NT2/D1 (cell line): ENCODE measurements at regions not wholly inside any gene's neighbourhood (a gene's known extent, or its start where the extent isn't known, plus 50 kb on each side); places are given as distances from the start of the nearest gene placed in this dataset.

Experiments
- YY1 ChIP-seq: IDR thresholded peaks from 2 replicates; pipeline ENCODE4 v1.6.1; 2011; ENCODE audit not compliant: insufficient read length, insufficient read depth
- ZNF274 ChIP-seq: IDR thresholded peaks from 2 replicates; pipeline ENCODE4 v1.6.1; 2011; ENCODE audit warnings: mild to moderate bottlenecking, low read depth, low read length

GRCh38 chr11:15499674-15500073 lies 385.0 kb downstream of the INSC start:
- no peak for TF ChIP-seq YY1
- TF ChIP-seq ZNF274 = no peak
